GM19463 (cell line): ENCODE measurements at regions not wholly inside any gene's neighbourhood (a gene's known extent, or its start where the extent isn't known, plus 50 kb on each side); places are given as distances from the start of the nearest gene placed in this dataset.
"Not testable (repeated sequence)": the region's sequence is repeated elsewhere in the genome, so short reads cannot be mapped to it uniquely, and the experiment has no call there.

ENCODE experiments used
- ATAC-seq: cut with Tn5 transposase; IDR thresholded peaks from one replicate; pipeline ENCODE4 v1.9.1; 2021; ENCODE audit warnings: mild to moderate bottlenecking, moderate library complexity; ENCODE audit not compliant: unreplicated experiment

GRCh38 chr16:62794724-62795123 lies 758.5 kb upstream of the CDH8 start:
- ATAC-seq = no peak

- ATAC-seq = not testable (repeated sequence)
These were observed 743.8 kb upstream of the CDH8 start for GRCh38 chr16:62780081-62780480.

DNA sequence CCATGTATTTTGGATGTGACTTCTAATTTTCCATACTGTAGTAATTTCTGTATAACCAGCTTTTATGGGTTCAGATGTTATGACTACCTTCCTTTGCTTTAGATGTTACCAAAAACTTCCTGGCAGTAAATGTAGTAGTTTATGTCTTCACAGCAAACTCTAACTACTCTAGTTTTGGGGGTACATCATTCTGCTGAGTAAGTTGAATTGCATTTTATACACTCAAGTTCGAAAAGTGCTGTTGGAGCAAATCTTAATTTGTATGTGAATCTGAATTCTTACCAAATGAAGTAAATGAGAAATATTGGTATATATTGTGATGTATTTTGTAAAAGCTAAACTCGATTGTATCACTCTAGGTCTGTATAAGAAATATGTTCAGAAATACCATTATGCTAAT lies 728.3 kb upstream of the CDH8 start:
- no peak for ATAC-seq

- no peak for ATAC-seq
These were observed 724.2 kb upstream of the CDH8 start for GRCh38 chr16:62760398-62760797.

- ATAC-seq = no peak
These were observed 719.7 kb upstream of the CDH8 start for GRCh38 chr16:62755938-62756337.

DNA sequence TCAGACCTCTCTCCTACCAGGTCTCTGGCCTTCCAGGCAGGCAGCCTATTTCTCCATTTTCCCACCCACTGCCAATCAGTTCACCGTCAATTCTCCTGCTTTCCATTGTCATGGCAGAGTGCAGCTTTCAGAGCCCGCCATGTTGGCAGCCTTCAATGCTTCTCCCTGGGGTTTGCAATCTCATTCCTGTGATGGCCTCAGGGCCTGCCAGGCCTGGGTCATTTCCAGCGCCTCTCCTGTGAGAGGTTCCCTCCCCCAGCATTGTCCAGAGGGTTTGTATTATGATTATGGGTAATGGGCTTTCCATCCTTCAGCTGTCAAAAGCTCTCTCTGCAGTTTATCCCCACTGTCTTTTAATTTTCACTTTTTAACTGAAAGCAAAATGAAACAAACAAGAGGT lies 716.6 kb upstream of the CDH8 start:
- no peak for ATAC-seq

DNA sequence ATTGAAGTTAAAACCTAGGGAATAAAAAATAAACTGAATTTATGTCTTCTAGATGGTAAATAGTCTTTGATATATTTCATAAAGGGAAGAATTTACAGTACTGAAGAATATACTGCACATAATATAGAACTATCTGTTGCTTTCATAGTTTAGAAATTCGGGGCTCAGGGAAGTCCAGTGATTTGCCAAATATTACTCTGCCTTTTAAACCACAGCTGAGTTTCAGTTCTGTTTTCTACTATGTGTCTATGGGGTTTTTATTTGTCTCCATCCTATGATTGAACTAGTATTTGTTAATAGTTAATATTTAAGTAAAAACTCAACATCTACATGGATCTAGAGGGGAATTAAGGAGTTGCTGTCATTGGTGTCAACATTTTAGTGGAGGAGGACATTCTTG lies 715.0 kb upstream of the CDH8 start:
- ATAC-seq = no peak

GRCh38 chr16:62741692-62742091 lies 705.5 kb upstream of the CDH8 start:
- no peak for ATAC-seq

DNA sequence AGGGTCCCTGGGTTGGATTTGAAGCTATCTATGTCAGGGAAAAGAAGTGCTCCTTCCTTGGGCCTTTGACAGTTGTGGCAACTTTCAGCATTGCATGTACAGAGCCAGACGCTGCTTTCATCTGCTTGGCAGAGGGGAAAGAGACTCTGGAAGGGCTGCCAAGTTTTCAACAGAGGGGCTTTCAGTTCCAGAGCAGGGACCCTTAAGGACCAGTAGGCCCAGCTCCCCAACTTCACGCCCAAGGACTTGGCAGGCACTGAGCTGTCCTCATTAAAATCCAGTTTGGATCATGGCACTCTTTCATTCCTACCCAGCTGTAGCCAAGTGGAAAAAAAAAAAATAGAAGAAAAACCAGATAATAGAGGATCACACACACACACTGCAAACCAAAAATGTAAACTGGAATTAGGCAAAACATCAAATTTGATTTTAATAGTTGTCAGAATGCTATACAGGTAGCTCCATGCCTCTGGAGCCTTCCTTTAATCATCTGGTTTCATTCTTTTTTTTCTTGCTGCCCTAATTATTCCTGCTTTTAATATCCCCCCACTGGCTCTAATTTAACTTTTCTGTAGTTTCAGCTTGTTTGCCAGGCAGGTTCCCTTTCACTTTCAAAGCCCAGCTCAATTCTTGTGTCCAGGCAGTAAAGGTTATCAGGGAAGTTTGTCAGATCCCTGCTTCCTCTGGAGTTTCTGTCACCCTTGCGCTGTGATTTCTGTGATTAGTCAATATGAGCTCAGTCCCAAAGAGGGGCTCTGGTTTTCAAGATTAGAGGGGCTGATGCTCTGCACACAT lies 702.6 kb upstream of the CDH8 start:
- no peak for ATAC-seq

GRCh38 chr16:62732092-62732491 lies 695.9 kb upstream of the CDH8 start:
- ATAC-seq = no peak

- not testable (repeated sequence) for ATAC-seq
These were observed 688.5 kb upstream of the CDH8 start for GRCh38 chr16:62724670-62725269.

DNA sequence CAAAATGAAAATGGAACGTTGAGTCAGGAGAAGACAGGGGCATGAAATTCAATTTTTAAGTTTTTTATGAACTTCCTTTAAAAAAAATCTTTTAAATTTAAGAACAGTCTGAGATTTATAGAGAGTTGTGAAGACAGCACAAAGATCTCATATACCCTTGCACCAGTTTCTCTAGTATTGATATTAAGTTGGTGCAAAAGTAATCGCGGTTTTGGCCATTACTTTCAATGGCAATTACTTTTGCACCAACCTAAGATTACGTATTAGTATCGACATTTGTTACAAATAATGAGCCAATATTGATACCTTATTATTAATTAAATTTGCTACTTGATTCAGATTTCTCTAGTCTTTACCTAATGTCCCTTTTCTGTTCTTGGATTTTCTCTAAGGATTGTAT lies 684.4 kb upstream of the CDH8 start:
- ATAC-seq = no peak

DNA sequence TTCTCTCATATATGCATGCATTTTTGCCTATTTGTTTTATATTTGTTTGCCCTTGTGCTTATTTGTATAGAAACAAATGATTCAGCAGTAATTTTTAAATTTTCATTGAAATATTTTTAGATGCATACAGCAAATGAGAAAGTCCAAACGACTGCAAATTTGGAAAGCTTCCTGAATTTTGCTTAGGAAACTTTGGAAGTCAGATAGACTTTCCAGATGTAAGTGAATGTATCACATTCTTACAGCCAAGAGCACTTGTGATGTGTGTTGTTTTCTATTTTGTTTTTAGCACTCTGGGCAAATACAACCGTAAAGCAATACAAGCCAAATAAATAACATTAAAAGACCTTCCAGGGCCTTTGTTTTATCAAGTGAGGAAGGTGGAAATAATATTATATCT lies 680.8 kb upstream of the CDH8 start:
- ATAC-seq = no peak

- no peak for ATAC-seq
These were observed 679.5 kb upstream of the CDH8 start for GRCh38 chr16:62715701-62716100.

DNA sequence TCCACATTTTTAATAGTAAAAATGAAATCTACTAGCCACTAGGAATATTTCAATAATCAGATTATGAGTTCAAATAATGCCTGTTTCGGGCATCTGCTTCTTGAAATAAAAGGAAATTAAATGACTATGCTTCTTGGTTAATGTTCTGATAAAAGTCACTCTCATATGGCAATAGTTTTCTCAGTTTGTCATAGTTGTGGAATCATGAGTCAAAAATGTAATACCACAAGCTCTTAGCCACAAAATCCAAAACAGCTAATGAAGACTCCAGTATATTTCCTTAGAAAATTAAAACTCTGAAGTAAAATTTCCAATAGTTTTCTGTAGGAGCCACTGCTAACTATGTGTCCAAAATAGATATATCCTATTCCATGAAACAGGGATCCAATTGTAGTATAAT lies 676.3 kb upstream of the CDH8 start:
- no peak for ATAC-seq

GRCh38 chr16:62711797-62712196 lies 675.6 kb upstream of the CDH8 start:
- ATAC-seq = no peak

- no peak for ATAC-seq
These were observed 673.6 kb upstream of the CDH8 start for GRCh38 chr16:62709794-62710193.

- ATAC-seq = no peak
These were observed 665.2 kb upstream of the CDH8 start for GRCh38 chr16:62701426-62701825.

- ATAC-seq = no peak
These were observed 664.4 kb upstream of the CDH8 start for GRCh38 chr16:62700426-62701294.

DNA sequence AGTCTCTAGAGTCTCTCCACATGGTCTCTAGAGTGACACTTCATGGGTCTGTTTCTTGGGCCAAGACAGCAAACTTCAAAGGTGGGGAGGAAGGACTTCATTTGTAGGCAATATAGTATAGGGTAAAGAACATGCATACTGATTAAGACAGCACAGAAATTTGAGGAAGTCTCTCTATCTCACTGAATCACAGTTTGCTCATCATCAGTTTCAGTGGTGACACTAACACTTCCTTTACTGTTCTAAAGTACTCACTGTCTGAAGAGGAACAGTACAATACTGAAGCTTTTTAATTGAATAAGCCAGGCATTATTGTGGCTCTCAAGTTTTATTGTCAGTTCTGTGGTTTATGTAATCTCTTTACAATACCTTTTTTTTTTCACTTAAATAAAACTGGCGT lies 656.4 kb upstream of the CDH8 start:
- ATAC-seq = no peak

GRCh38 chr16:62681819-62682218 lies 645.6 kb upstream of the CDH8 start:
- no peak for ATAC-seq

DNA sequence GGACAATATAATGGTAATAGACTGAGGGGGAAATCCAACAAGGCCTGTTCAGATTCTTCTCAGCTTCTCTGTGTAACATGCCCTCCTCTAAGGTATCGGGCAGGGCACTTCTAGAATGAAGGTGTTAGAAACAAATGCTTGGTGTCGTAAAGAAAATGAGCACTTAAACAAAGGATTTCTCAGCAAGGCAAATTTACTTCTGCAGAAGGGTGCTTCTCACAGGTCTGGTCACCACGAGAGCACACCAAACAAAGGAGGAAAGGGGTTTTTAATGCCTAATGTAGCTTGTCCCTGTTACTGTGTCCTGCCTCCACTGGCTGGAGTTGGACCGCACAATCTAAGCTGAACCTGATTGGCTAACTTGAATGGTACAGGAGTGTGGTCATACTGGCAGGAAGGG lies 642.6 kb upstream of the CDH8 start:
- no peak for ATAC-seq
